ENCODE measurements at regions not wholly inside any gene's neighbourhood (a gene's known extent, or its start where the extent isn't known, plus 50 kb on each side); places are given as distances from the start of the nearest gene placed in this dataset.

DNA sequence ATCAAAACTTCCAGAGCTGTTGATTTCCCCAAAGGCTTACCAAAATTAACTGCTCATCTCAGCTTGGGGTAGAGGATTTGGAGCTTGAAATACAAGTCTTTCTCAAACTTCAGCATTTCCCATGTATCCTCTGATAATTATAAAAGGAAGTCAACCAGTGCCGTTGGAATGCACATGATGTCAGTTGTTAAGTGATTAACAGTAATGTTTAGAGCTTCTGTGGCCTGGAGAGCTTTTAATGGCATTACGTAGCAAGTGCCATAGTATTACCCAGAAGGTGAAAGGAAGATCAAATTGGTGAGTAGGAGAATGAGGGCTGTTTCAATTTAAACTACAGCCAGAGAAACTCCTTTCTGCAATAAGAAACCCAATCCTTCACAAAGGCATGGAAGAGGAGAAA, 62.5 kb upstream of the PTPRR start:
- peaks cover 10% of the 10 kb centered on the region for H3K4me1 Mint-ChIP-seq
- Histone ChIP-seq H3K9ac (ENCODE audit: extremely low read depth, low read length, poor library complexity, severe bottlenecking) (no peak overlapping the region), H3K27ac (ENCODE audit: low read depth, low read length) (peak overlapping the region; percentile 82), H3K4me1 (ENCODE audit: control insufficient read depth, insufficient read depth, low read length) (peaks cover 6% of the 10 kb centered on the region), H3K27me3 (ENCODE audit: control insufficient read depth, insufficient read depth, low read length, poor library complexity, severe bottlenecking) (no peaks in the 10 kb centered on the region), H3K36me3 (ENCODE audit: control insufficient read depth, insufficient read depth, low read length) (no peaks in the 10 kb centered on the region), H3K4me3 (ENCODE audit: low read length) (no peak overlapping the region), H3K9me3 (ENCODE audit: control insufficient read depth, low read length) (no peaks in the 10 kb centered on the region)
- no peaks in the 10 kb centered on the region for H3K9me3 Mint-ChIP-seq
- H3K27me3 Mint-ChIP-seq (ENCODE audit: insufficient read depth): no peaks in the 10 kb centered on the region
- DNase-seq: no peak
- H3K27ac Mint-ChIP-seq: no peak overlapping the region
- no peaks in the 10 kb centered on the region for H3K36me3 Mint-ChIP-seq (ENCODE audit: low read depth)
- H3K4me3 Mint-ChIP-seq: no peak overlapping the region
- 71 to 88% methylated on average over 2 of the region's 2 CpGs for WGBS, 2 experiments (ENCODE audit: insufficient coverage in 1 of 2, insufficient read length in 1 of 2)
- TF ChIP-seq, protein P1, sequence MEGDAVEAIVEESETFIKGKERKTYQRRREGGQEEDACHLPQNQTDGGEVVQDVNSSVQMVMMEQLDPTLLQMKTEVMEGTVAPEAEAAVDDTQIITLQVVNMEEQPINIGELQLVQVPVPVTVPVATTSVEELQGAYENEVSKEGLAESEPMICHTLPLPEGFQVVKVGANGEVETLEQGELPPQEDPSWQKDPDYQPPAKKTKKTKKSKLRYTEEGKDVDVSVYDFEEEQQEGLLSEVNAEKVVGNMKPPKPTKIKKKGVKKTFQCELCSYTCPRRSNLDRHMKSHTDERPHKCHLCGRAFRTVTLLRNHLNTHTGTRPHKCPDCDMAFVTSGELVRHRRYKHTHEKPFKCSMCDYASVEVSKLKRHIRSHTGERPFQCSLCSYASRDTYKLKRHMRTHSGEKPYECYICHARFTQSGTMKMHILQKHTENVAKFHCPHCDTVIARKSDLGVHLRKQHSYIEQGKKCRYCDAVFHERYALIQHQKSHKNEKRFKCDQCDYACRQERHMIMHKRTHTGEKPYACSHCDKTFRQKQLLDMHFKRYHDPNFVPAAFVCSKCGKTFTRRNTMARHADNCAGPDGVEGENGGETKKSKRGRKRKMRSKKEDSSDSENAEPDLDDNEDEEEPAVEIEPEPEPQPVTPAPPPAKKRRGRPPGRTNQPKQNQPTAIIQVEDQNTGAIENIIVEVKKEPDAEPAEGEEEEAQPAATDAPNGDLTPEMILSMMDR (conservative IDR thresholded peaks at IDR 0.05): no peak

DNA sequence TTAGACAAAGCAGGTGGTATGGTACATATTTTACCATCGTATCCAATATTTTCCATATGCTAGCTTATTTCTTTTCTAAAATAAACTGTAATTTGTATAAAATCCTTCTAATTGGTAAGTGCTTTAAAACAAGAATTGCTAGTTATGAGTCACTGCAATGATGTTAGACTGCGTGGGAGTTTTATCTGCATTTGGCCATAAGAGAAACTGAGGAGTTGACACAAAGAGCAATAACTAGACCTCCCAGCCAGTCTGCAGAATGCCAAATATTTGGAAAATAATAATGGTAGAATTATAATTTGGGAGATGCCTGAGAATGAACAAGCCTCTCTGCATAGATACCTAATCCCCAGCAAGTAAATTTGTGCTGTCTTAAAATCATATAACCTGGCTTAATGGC, 61.7 kb upstream of the PTPRR start:
- H3K4me3 ChIP-seq (ENCODE audit: low read length): no peak overlapping the region
- H3K27me3 Mint-ChIP-seq (ENCODE audit: insufficient read depth): no peaks in the 10 kb centered on the region
- TF ChIP-seq, protein P1 (conservative IDR thresholded peaks at IDR 0.05): no peak
- H3K27ac Mint-ChIP-seq: no peak overlapping the region
- no peaks in the 10 kb centered on the region for H3K36me3 ChIP-seq (ENCODE audit: control insufficient read depth, insufficient read depth, low read length)
- peaks cover 6% of the 10 kb centered on the region for H3K4me1 ChIP-seq (ENCODE audit: control insufficient read depth, insufficient read depth, low read length)
- WGBS, 2 experiments (ENCODE audit: insufficient coverage in 1 of 2, insufficient read length in 1 of 2): 100% methylated on average over 1 of the region's 2 CpGs
- H3K4me1 Mint-ChIP-seq: peaks cover 10% of the 10 kb centered on the region
- H3K4me3 Mint-ChIP-seq: no peak overlapping the region
- DNase-seq: no peak
- H3K9me3 Mint-ChIP-seq: no peaks in the 10 kb centered on the region
- no peaks in the 10 kb centered on the region for H3K36me3 Mint-ChIP-seq (ENCODE audit: low read depth)
- no peaks in the 10 kb centered on the region for H3K27me3 ChIP-seq (ENCODE audit: control insufficient read depth, insufficient read depth, low read length, poor library complexity, severe bottlenecking)
- no peaks in the 10 kb centered on the region for H3K9me3 ChIP-seq (ENCODE audit: control insufficient read depth, low read length)
- no peak overlapping the region for H3K9ac ChIP-seq (ENCODE audit: extremely low read depth, low read length, poor library complexity, severe bottlenecking)
- no peak overlapping the region for H3K27ac ChIP-seq (ENCODE audit: low read depth, low read length)

DNA sequence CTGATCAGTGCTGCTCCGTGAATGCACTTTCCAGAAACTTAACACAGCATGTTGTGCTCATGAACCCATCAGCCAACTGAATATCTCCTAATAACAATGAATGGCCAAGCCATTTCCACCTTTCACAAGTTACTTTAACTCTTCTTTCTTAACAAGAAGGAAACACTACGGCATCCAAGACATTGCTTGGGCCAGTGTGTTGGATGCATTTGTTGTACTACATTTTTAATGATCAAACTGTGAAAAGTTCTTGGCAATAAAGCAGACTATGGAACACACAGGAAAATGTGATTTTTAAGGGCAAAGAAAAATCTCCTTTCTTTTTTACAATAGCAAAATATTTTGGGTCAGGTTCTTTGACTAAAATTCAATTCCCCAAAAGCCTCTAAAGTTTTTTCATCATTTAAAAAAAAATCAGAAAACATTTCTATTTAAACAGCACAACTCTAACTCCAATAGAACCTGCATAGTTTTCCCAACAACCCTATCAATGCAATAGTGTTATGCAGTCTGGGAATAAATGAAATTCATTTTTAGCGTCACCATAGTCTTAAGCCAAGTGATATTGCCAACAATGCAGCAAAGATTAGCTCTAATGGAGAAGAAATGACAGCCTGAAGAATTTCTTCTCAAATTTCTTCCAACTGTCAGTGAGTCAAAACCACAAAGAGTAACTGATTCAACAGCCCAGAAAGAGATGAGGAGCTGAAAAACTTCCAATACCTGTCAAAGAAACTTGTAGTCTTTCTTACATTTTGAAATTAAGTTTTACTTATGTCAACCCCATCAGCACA, 50.7 kb upstream of the PTPRR start:
- 91 to 100% methylated on average over 3 of the region's 3 CpGs for WGBS, 2 experiments (ENCODE audit: insufficient coverage in 1 of 2, insufficient read length in 1 of 2)
- H3K9me3 ChIP-seq (ENCODE audit: control insufficient read depth, low read length): no peaks in the 10 kb centered on the region
- no peaks in the 10 kb centered on the region for H3K4me1 ChIP-seq (ENCODE audit: control insufficient read depth, insufficient read depth, low read length)
- Mint-ChIP-seq H3K4me3 (no peak overlapping the region), H3K9me3 (peaks cover 2% of the 10 kb centered on the region), H3K4me1 (no peaks in the 10 kb centered on the region), H3K27me3 (ENCODE audit: insufficient read depth) (no peaks in the 10 kb centered on the region), H3K27ac (no peak overlapping the region), H3K36me3 (ENCODE audit: low read depth) (no peaks in the 10 kb centered on the region)
- no peaks in the 10 kb centered on the region for H3K36me3 ChIP-seq (ENCODE audit: control insufficient read depth, insufficient read depth, low read length)
- DNase-seq: no peak
- H3K9ac ChIP-seq (ENCODE audit: extremely low read depth, low read length, poor library complexity, severe bottlenecking): no peak overlapping the region
- TF ChIP-seq, protein P1 (conservative IDR thresholded peaks at IDR 0.05): no peak
- H3K27ac ChIP-seq (ENCODE audit: low read depth, low read length): no peak overlapping the region
- no peak overlapping the region for H3K4me3 ChIP-seq (ENCODE audit: low read length)
- no peaks in the 10 kb centered on the region for H3K27me3 ChIP-seq (ENCODE audit: control insufficient read depth, insufficient read depth, low read length, poor library complexity, severe bottlenecking)

Measured in endodermal cell (in vitro differentiated cells).